ENCODE measurements at regions not wholly inside any gene's neighbourhood (a gene's known extent, or its start where the extent isn't known, plus 50 kb on each side); places are given as distances from the start of the nearest gene placed in this dataset.
"Not testable (repeated sequence)": the region's sequence is repeated elsewhere in the genome, so short reads cannot be mapped to it uniquely, and the experiment has no call there.

DNA sequence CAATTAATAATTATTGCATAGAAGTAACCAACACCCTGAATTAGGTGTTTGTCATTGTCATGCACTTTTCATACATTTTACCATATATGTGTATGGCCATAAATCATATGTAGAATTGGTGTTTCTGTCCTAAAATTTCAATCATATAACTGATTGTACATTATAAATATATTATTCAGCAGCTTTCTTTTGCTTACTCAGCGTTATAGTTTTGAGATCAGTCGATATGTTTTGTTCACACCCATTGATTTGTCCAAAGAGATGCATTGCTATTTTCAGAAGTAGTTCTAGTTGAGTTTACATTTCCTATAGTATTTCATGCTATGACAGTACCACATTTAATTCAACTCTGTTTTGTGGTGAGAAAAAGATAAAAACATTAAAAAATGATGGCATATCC lies 50.5 kb upstream of the PARP4 start:
- ATAC-seq (replicated peaks), result no peak
- H3K9me3 Mint-ChIP-seq, result no peaks in the 10 kb centered on the region
- no peak overlapping the region for H3K27ac Mint-ChIP-seq
- no peak overlapping the region for H3K4me3 Mint-ChIP-seq
- peaks cover 7% of the 10 kb centered on the region for H3K4me1 Mint-ChIP-seq
- peaks cover 33% of the 10 kb centered on the region for H3K27me3 Mint-ChIP-seq
- H3K36me3 Mint-ChIP-seq (ENCODE audit: low read depth), result no peaks in the 10 kb centered on the region

DNA sequence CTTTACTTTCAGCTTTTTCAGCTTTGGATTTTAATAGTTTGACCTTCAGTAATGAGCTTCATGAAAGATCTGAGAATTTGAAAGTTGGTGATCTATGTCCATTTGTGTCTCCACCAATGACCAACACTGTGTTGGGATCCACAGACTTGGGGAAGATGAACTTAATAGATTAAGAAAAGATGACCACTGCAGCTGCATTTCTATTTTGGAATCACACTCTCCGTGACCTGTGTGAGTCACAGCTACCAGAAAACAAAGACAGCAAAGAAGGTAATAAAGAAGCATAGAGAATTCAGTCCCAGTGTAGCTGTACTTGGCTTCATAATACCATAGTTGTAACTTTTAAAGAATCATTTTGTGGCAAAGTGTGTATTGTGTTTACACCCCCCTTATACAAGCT lies 51.4 kb upstream of the PARP4 start:
- H3K27me3 Mint-ChIP-seq, result peaks cover 25% of the 10 kb centered on the region
- H3K27ac Mint-ChIP-seq; H3K36me3 Mint-ChIP-seq (ENCODE audit: low read depth); H3K4me3 Mint-ChIP-seq; H3K9me3 Mint-ChIP-seq; ATAC-seq (replicated peaks); H3K4me1 Mint-ChIP-seq: not testable (repeated sequence)

DNA sequence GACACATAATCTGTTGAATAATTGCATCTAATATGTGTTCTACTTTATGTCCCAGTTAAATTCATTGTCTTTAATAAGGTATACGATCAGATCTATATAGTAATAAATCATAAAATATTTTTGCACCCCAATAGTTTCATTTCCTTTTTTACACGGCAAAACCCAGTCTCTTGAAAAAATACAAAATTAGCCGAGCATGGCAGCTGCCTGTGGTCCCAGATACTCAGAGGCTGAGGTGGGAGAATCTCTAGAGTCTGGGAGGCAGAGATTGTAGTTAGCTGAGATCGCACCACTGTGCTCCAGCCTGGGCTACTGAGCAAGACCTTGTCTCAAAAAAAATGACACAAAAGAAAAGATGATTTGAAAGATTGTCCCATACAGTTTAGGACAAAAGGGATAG lies 52.3 kb upstream of the PARP4 start:
- Mint-ChIP-seq H3K36me3 (ENCODE audit: low read depth) (no peaks in the 10 kb centered on the region), H3K9me3 (no peaks in the 10 kb centered on the region), H3K27me3 (peaks cover 18% of the 10 kb centered on the region), H3K27ac (no peak overlapping the region), H3K4me3 (no peak overlapping the region), H3K4me1 (peaks cover 1% of the 10 kb centered on the region)
- ATAC-seq (replicated peaks), result no peak

DNA sequence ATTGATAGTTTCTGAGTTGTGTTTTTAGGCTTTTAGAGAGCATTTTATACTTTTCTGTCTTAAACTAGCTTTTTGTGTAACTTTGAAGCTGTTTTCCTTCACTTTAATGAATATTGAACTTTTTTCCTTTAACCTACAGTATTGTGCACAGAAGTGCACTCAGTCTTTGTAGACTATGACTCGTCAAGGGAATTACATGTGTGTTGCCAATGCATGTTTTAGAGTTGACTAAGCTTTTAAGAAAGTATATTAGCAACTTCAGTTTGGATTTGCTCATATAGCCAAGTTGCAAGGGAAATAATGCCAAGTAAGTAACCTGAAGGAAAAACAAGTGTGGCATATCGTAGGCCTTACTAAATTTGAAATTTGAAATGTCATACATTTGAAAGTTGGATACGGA lies 55.0 kb upstream of the PARP4 start:
- H3K9me3 Mint-ChIP-seq; H3K36me3 Mint-ChIP-seq (ENCODE audit: low read depth); H3K4me1 Mint-ChIP-seq; H3K27ac Mint-ChIP-seq; ATAC-seq (replicated peaks); H3K4me3 Mint-ChIP-seq: not testable (repeated sequence)
- peaks cover 14% of the 10 kb centered on the region for H3K27me3 Mint-ChIP-seq

DNA sequence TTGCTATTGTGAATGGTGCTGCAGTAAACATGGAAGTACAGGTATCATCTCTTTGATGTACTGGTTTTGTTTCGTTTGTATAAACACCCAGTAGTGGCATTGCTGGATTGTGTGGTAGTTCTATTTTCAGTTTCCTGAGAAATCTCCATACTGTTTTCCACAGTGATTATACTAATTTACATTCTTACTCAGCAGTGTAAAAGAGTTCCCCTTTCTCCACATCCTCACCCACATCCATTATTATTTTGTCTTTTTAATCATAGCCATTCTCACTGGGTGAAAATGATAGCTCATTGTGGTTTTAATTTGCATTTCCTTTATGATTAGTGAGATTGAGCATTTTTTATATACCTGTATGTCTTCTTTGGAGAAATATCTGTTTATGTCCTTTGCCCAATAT lies 62.3 kb upstream of the PARP4 start:
- Mint-ChIP-seq H3K4me3 (no peak overlapping the region), H3K9me3 (peaks cover 9% of the 10 kb centered on the region), H3K27me3 (peaks cover 13% of the 10 kb centered on the region), H3K36me3 (ENCODE audit: low read depth) (no peaks in the 10 kb centered on the region), H3K4me1 (peaks cover 4% of the 10 kb centered on the region), H3K27ac (peak overlapping the region; percentile 25)
- peak; percentile 87 for ATAC-seq (replicated peaks)

DNA sequence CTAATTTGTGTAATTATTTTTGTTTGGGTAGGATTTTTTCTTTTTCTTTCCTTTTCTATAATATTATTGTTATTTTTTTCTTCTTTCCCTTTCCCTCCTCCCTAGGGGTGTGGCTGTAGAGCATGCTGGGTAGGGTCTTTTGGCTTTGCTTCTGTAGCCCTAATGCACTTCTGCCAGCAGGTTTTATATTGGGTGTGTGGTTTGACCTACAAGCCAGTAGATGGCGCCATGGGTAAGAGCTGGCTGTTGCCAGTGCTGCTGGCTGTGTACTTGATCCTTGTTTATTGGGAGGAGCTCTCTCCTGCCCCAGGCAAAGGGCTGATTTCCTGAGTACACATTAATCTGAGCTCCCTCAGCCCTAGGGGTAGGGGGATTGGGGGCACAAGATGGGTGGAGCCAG lies 67.7 kb upstream of the PARP4 start:
- H3K9me3 Mint-ChIP-seq, result not testable (repeated sequence)

DNA sequence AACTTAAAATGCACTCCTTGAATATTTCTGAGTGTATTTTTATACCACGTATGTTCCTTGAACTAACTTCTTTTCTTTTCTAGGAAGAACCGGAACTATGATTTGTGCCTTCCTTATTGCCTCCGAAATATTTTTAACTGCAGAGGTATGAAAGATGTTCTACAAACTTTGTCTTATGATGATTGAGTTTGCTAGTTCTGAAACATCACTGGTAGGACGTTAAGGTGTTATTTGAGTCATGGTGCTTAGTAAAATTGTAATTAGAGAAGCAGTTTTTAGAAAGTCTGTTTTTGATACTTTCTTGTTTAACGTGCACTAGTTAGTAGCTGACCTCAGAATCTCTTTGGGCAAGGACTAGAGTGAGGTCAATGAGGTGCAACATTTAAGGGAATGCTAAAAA lies 69.0 kb upstream of the PARP4 start:
- H3K4me1 Mint-ChIP-seq; H3K27me3 Mint-ChIP-seq; ATAC-seq (replicated peaks); H3K27ac Mint-ChIP-seq; H3K9me3 Mint-ChIP-seq; H3K36me3 Mint-ChIP-seq (ENCODE audit: low read depth); H3K4me3 Mint-ChIP-seq: not testable (repeated sequence)

More for the DNA sequence above, 67.7 kb upstream of the PARP4 start:
- H3K36me3 Mint-ChIP-seq (ENCODE audit: low read depth); ATAC-seq (replicated peaks); H3K27me3 Mint-ChIP-seq; H3K4me1 Mint-ChIP-seq; H3K27ac Mint-ChIP-seq: not testable (repeated sequence)
- peak overlapping the region; percentile 25 for H3K4me3 Mint-ChIP-seq

DNA sequence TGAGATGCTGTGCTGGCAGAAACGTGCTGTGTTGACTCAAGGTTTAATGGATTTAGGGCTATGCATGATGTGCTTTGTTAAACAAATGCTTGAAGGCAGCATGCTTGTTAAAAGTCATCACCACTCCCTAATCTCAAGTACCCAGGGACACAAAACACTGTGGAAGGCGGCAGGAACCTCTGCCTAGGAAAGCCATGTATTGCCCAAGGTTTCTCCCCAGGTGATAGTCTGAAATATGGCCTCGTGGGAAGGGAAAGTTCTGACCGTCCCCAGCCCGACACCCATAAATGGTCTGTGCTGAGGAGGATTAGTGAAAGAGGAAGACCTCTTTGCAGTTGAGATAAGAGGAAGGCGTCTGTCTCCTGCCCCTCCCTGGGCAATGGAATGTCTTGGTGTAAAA lies 79.1 kb upstream of the PARP4 start:
- H3K27me3 Mint-ChIP-seq, result peaks cover 10% of the 10 kb centered on the region
- not testable (repeated sequence) for H3K36me3 Mint-ChIP-seq (ENCODE audit: low read depth); H3K4me3 Mint-ChIP-seq; H3K9me3 Mint-ChIP-seq; H3K27ac Mint-ChIP-seq; ATAC-seq (replicated peaks); H3K4me1 Mint-ChIP-seq

DNA sequence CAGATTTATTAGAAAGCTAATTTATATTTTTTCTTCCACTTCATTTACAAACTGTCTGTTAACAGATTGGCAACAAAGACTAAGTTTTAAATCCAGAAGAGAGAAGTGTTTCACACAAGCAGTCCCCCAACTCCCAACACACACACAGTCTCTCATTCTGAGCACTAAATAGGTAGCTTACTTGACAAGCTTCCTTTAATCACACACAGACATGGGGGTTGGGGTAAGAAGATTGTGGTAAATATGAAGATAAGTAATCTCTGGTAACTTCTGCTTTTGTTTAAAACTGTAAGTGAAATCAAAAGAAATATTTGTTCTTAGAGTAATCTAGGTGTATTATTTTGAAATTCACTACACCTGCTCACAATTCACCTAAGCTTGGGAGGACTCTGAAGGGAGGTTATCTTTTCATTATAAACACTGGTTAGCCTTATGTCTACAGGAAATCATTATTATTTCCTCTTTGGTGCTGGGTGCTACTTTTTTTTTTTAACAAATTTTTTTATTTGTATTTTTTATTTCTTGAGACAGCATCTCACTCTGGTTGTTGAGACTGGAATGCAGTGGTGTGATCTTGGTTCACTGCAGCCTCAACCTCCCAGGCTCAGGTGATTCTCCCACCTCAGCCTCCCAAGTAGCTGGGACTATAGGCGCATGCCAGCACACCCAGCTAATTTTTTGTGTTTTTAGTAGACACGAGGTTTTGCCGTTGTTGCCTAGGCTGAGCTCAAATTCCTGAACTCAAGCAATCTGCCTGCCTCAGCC lies 82.1 kb upstream of the ATP12A start:
- not testable (repeated sequence) for H3K27me3 Mint-ChIP-seq; H3K9me3 Mint-ChIP-seq; H3K36me3 Mint-ChIP-seq (ENCODE audit: low read depth); ATAC-seq (replicated peaks); H3K27ac Mint-ChIP-seq
- Mint-ChIP-seq H3K4me1 (peaks cover 28% of the 10 kb centered on the region), H3K4me3 (peak overlapping the region; percentile 61)

DNA sequence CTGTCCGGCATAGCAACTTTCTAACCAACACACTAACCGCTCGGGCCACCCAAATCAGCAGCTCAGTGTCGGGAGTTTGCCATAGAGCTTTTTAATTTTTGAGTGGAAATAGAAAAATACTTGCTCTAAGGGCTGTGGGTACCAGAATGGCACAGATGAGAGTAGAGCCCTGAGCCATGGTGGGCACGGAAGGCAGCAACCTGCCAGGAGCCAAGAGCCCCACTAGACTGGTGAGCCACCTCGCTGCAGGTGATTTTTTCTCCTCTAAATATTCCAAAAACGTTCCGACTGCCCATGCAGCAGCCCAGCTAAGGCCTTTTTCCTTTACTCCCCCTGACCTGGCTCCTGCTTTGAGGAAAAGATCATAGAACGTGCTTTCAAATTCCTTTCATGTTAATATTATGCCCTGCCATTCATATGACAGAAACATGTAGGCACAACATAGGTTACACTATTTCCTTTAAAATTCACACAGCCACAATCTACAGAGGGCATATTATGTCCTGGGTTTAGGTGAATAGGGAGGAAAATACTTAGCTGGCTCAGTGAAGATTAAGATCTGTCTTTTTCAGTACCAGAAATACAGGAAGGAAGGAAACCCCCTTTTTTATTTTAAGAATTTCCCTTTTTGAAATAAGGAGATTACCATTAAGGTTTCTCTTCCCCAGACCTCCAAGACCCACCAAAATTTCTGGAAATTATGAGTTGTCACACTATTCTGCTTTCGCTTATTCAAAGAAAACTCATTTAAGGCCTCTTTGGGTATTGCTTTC lies 81.0 kb upstream of the ATP12A start:
- H3K4me1 Mint-ChIP-seq, result peaks cover 28% of the 10 kb centered on the region
- peak; percentile 57 for ATAC-seq (replicated peaks)
- peak overlapping the region; percentile 49 for H3K27ac Mint-ChIP-seq
- H3K4me3 Mint-ChIP-seq, result peak overlapping the region; percentile 61
- H3K36me3 Mint-ChIP-seq (ENCODE audit: low read depth); H3K27me3 Mint-ChIP-seq; H3K9me3 Mint-ChIP-seq: not testable (repeated sequence)

DNA sequence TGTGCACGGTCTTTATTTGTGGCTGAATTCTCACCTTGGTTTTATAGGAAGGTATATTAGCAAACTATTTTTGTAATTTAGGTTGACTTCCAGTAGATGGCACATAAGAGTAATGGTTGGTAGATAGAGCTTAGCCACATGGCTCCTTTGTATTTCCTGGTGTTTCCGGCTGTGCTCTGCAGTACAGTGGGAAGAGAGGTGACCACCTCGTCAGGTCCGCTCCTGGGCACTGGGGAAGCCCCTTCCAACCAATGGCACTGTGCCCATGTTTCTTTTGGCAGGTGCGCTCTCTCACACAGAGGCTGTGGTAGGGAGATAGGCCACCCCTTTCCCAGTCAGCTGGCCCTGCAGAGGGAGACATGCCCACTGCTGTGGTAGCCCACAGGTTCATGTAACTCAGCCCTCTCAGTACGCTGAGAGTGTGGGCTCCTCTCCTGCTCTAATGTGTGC lies 74.3 kb upstream of the ATP12A start:
- Mint-ChIP-seq H3K4me3 (no peak overlapping the region), H3K4me1 (peaks cover 11% of the 10 kb centered on the region), H3K9me3 (no peaks in the 10 kb centered on the region), H3K36me3 (ENCODE audit: low read depth) (no peaks in the 10 kb centered on the region), H3K27ac (no peak overlapping the region), H3K27me3 (peaks cover 5% of the 10 kb centered on the region)
- peak; percentile 40 for ATAC-seq (replicated peaks)

DNA sequence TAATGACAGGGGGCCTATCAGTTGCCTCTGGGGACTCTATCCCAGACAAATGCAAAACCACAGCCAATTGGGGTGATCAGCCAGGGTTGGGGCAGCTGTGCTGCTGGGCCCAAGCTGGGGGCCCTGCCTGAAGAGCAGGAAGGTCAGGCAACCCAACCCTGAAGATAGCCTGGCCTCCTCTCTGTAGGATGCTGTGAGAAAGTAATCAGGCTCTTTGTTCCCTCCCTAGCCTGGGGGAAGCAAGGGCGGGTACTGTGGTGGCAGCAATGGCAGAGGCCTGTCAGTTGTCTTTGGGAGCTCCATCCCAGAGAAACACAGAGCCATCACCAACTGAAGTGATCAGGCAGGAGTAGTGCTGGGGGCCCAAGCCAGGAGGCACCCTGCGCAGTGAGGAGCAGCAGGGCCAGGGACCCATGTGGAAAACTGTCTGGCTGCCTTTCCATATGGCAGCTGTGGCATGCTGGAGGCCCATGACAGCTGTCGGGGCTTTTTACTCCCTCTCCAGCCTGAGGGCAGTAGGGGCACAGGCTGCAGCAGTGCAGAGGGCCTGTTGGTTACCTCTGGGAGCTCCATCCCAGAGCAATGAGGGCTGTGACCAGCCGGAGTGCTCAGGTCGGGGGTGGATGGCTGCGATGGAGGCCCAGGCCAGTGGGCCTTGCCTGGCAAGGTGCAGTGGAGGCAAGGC lies 73.6 kb upstream of the ATP12A start:
- Mint-ChIP-seq H3K27ac (no peak overlapping the region), H3K4me3 (no peak overlapping the region), H3K36me3 (ENCODE audit: low read depth) (no peaks in the 10 kb centered on the region), H3K27me3 (peaks cover 5% of the 10 kb centered on the region), H3K4me1 (peaks cover 11% of the 10 kb centered on the region), H3K9me3 (no peaks in the 10 kb centered on the region)
- no peak for ATAC-seq (replicated peaks)

DNA sequence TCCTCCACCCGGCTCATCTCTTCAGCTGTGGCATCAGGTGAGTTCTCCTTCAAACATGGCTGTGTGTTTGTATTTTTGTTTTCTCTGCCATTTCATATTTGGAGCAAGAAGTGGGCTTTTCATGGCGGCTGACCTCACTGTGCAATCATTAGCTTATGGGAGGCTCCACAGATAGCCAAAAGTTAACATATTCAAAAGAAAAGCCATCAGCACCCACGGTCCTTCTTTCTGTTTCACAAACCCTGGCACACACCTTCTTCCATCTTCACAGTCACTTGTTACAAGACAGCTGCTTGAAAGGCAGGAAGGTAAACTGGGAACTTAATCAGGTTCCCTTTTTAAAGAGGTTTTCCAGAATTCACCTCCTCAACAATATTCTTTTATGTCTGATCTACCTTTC lies 69.3 kb upstream of the ATP12A start:
- no peak for ATAC-seq (replicated peaks)
- no peaks in the 10 kb centered on the region for H3K9me3 Mint-ChIP-seq
- no peak overlapping the region for H3K4me3 Mint-ChIP-seq
- peaks cover 11% of the 10 kb centered on the region for H3K4me1 Mint-ChIP-seq
- H3K27me3 Mint-ChIP-seq, result no peaks in the 10 kb centered on the region
- no peaks in the 10 kb centered on the region for H3K36me3 Mint-ChIP-seq (ENCODE audit: low read depth)
- no peak overlapping the region for H3K27ac Mint-ChIP-seq

DNA sequence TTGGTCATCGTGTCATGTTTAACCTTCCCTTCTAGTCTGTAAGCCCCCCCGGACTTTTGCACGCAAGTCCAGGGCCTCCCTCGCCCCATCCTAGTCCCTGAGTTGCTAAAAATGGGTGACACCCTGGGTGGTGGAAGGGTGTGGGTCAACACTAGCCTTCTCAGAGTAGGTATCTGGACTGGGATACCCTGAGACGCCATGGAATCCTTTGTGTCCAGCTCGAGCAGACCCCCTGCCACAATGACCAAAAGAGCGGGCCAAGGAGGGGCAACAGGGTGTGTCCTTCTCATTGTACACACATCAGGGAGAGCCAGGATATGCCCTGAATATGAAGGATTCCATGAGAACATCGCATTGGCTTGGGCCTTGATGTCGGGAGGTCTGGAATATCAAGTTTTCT lies 67.5 kb upstream of the ATP12A start:
- Mint-ChIP-seq H3K36me3 (ENCODE audit: low read depth) (no peaks in the 10 kb centered on the region), H3K27ac (no peak overlapping the region), H3K9me3 (no peaks in the 10 kb centered on the region), H3K4me3 (no peak overlapping the region), H3K4me1 (peaks cover 11% of the 10 kb centered on the region), H3K27me3 (no peaks in the 10 kb centered on the region)
- no peak for ATAC-seq (replicated peaks)

DNA sequence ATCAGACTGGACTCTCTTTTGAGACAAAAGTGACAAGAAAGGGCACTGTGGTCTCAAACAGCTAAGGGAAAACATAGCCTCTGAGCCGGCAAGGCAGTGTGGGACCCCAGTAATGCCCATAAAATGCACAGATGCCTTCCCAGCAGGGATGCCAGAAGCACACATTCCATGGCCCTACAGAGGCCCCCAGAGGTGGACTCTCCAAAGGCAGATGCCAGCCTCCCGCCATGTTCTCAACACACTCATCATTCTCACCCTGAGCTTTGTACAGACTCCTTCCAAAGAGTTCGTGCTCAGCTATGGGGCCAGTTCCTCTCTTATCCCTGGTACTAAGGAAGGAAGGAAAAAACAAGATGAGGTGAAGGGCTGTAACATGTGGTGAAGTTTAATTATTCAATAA lies 67.1 kb upstream of the ATP12A start:
- Mint-ChIP-seq H3K27me3 (no peaks in the 10 kb centered on the region), H3K9me3 (no peaks in the 10 kb centered on the region), H3K27ac (no peak overlapping the region), H3K4me3 (no peak overlapping the region), H3K36me3 (ENCODE audit: low read depth) (no peaks in the 10 kb centered on the region), H3K4me1 (peaks cover 16% of the 10 kb centered on the region)
- ATAC-seq (replicated peaks), result no peak

All from activated T-helper 17 cell treated with anti-CD3 and anti-CD28 coated beads, Interleukin-2, amount 50 U/mL, for 72 hours (primary cell).